ENCODE measurements at regions not wholly inside any gene's neighbourhood (a gene's known extent, or its start where the extent isn't known, plus 50 kb on each side); places are given as distances from the start of the nearest gene placed in this dataset.

GRCh38 chr2:6641956-6642355 is 223.8 kb downstream of the CMPK2 start:
- peaks cover 0 to 19% of the 10 kb centered on the region in 2 experiments; a peak in 3 of 4 replicates for H3K4me1 ChIP-seq (ENCODE audit: control insufficient read depth in 1 of 2, insufficient read depth in 2 of 2, low read depth in 1 of 2, low read length in 1 of 2)
- no peak overlapping the region for H3K27ac ChIP-seq (ENCODE audit: low read depth in 2 of 2, low read length in 1 of 2)
- H2AFZ ChIP-seq (ENCODE audit: low read depth): no peak overlapping the region
- no peaks in the 10 kb centered on the region for H3K79me2 ChIP-seq (ENCODE audit: insufficient read depth)
- CTCF ChIA-PET: interaction anchor here (1.5 kb wide), 1 partner anchor 16 kb away, joined by 4 read pairs; no protein-coding TSS in a partner anchor
- TF ChIP-seq CHD2 (IDR thresholded peaks at IDR 0.05; ENCODE audit: low read length, partially characterized antibody) (no peak), FOSL2 (IDR thresholded peaks at IDR 0.05; ENCODE audit: borderline replicate concordance, low read depth) (no peak), GABPA (IDR thresholded peaks at IDR 0.05; ENCODE audit: low read depth) (no peak), FOXJ3 (CRISPR knock-in tag; IDR thresholded peaks at IDR 0.05) (no peak), ZBTB33 (IDR thresholded peaks at IDR 0.05; ENCODE audit: borderline replicate concordance, low read depth) (no peak), CTCF (IDR thresholded peaks at IDR 0.05) (no peak), MEF2A (IDR thresholded peaks at IDR 0.05; ENCODE audit: borderline replicate concordance, low read depth) (no peak), TAF1 (IDR thresholded peaks at IDR 0.05; ENCODE audit: borderline replicate concordance, low read depth, low read length) (no peak), YY1 (IDR thresholded peaks at IDR 0.05; ENCODE audit: low read depth) (no peak), RAD21 (IDR thresholded peaks at IDR 0.05; ENCODE audit: low read length) (no peak), USF2 (IDR thresholded peaks at IDR 0.05; ENCODE audit: borderline replicate concordance, low read depth, low read length) (no peak), JUND (IDR thresholded peaks at IDR 0.05) (no peak), RXRA (IDR thresholded peaks at IDR 0.05; ENCODE audit: borderline replicate concordance, low read depth) (no peak), FOXM1 (IDR thresholded peaks at IDR 0.05; ENCODE audit: low read depth) (no peak), RFX5 (IDR thresholded peaks at IDR 0.05; ENCODE audit: low read length) (no peak), EZH2phosphoT487 (IDR thresholded peaks at IDR 0.05; ENCODE audit: borderline replicate concordance, low read depth) (no peak), PBX3 (IDR thresholded peaks at IDR 0.05) (no peak), ELF1 (IDR thresholded peaks at IDR 0.05) (no peak)
- no peak overlapping the region for H3K4me3 ChIP-seq (ENCODE audit: low read depth in 2 of 2, low read length in 1 of 2)
- 8% methylated on average over 1 of the region's 1 CpG for WGBS (ENCODE audit: low lambda C conversion rate)
- H4K20me1 ChIP-seq (ENCODE audit: insufficient read depth): no peaks in the 10 kb centered on the region
- no peaks in the 10 kb centered on the region for H3K9me2 ChIP-seq
- H3F3A ChIP-seq (replicated peaks; ENCODE audit: insufficient read depth): no peaks in the 10 kb centered on the region
- H3K36me3 ChIP-seq (replicated peaks in 1 of 2; ENCODE audit: control insufficient read depth in 1 of 2, insufficient read depth in 2 of 2, low read length in 1 of 2): no peaks in the 10 kb centered on the region
- POLR2A ChIA-PET: no interaction called here
- H3K9me3 ChIP-seq: no peaks in the 10 kb centered on the region
- no peaks in the 10 kb centered on the region for H3K27me3 ChIP-seq (ENCODE audit: insufficient read depth)
- no peak for DNase-seq
- no peak overlapping the region for H3K4me2 ChIP-seq
- H3K9ac ChIP-seq: no peak overlapping the region

Data from SK-N-SH (cell line).